WTC11 (cell line): ENCODE measurements at regions not wholly inside any gene's neighbourhood (a gene's known extent, or its start where the extent isn't known, plus 50 kb on each side); places are given as distances from the start of the nearest gene placed in this dataset.

ENCODE experiments used
- ATAC-seq: fragments of 200-7000 bp; cut with Tn5 transposase; 2 replicates; pipeline ENCODE4 v1.10.0; 2021; ENCODE audit warnings: mild to moderate bottlenecking, moderate library complexity
- CTCF ChIA-PET: fragments of 300-600 bp; sonication (Branson Sonifier 250); formaldehyde crosslinking; loops from one replicate; lab custom pipeline; 2021; ENCODE audit warnings: antibody characterized with exemption; lab: Charles Lee
- POLR2A ChIA-PET: fragments of 350-600 bp; sonication (Branson Sonifier 250); formaldehyde crosslinking; loops from one replicate; lab custom pipeline; 2021; ENCODE audit warnings: antibody characterized with exemption; lab: Charles Lee
- DNase-seq: peaks from one replicate; pipeline ENCODE4 v3.0.0; 2021; ENCODE audit warnings: low spot score
- H3K27ac Mint-ChIP-seq: 2 replicates; pipeline ENCODE4 v1.8.0; 2021; ENCODE audit warnings: mixed read lengths
- H3K27me3 Mint-ChIP-seq: 2 replicates; pipeline ENCODE4 v1.8.0; 2021; ENCODE audit warnings: low read depth, mild to moderate bottlenecking, moderate library complexity, mixed read lengths
- H3K36me3 Mint-ChIP-seq: 2 replicates; pipeline ENCODE4 v1.8.0; 2021; ENCODE audit warnings: mixed read lengths
- H3K4me1 Mint-ChIP-seq: 2 replicates; pipeline ENCODE4 v1.8.0; 2022; ENCODE audit warnings: mixed read lengths
- H3K4me3 Mint-ChIP-seq: 2 replicates; pipeline ENCODE4 v1.8.0; 2021; ENCODE audit warnings: mild to moderate bottlenecking, moderate library complexity, mixed read lengths
- H3K9me3 Mint-ChIP-seq: 2 replicates; pipeline ENCODE4 v1.8.0; 2021; ENCODE audit warnings: mixed read lengths
- CREB1 ChIP-seq: sonication (generic); formaldehyde crosslinking; IDR thresholded peaks from 2 replicates; pipeline ENCODE4 v1.8.0; 2023; ENCODE audit warnings: mild to moderate bottlenecking, missing genetic modification reagents
- CREM ChIP-seq: sonication (generic); formaldehyde crosslinking; IDR thresholded peaks from 2 replicates; pipeline ENCODE4 v1.8.1; 2022; ENCODE audit warnings: mild to moderate bottlenecking, missing genetic modification reagents, moderate library complexity
- EMX1 ChIP-seq: fragments of 250-450 bp; sonication (Bioruptor Pico); IDR thresholded peaks from 2 replicates; pipeline ENCODE4 v1.8.0; 2021; ENCODE audit warnings: mild to moderate bottlenecking
- ETV6 ChIP-seq: sonication (generic); formaldehyde crosslinking; IDR thresholded peaks from 2 replicates; pipeline ENCODE4 v1.8.1; 2022; ENCODE audit warnings: mild to moderate bottlenecking, missing genetic modification reagents
- FOXJ3 ChIP-seq: sonication (generic); formaldehyde crosslinking; IDR thresholded peaks from 2 replicates; pipeline ENCODE4 v1.9.0; 2021; ENCODE audit warnings: missing genetic modification reagents, mild to moderate bottlenecking, borderline replicate concordance
- HMGA2 ChIP-seq: fragments of 250-450 bp; sonication (Bioruptor Pico); IDR thresholded peaks from 2 replicates; pipeline ENCODE4 v1.4.0; 2021; ENCODE audit warnings: mild to moderate bottlenecking, moderate library complexity
- JUN ChIP-seq: sonication (generic); formaldehyde crosslinking; IDR thresholded peaks from 2 replicates; pipeline ENCODE4 v1.8.0; 2023; ENCODE audit warnings: mild to moderate bottlenecking, missing genetic modification reagents
- NFE2L1 ChIP-seq: sonication (generic); formaldehyde crosslinking; IDR thresholded peaks from 2 replicates; pipeline ENCODE4 v1.8.1; 2023; ENCODE audit warnings: missing genetic modification reagents
- NR1H2 ChIP-seq: sonication (generic); formaldehyde crosslinking; IDR thresholded peaks from 2 replicates; pipeline ENCODE4 v1.9.0; 2021; ENCODE audit warnings: mild to moderate bottlenecking, moderate library complexity, missing genetic modification reagents
- RORB ChIP-seq: fragments of 250-450 bp; sonication (Bioruptor Pico); IDR thresholded peaks from 2 replicates; pipeline ENCODE4 v1.9.0; 2021; ENCODE audit warnings: mild to moderate bottlenecking
- SMAD3 ChIP-seq: sonication (generic); formaldehyde crosslinking; IDR thresholded peaks from 2 replicates; pipeline ENCODE4 v1.8.0; 2022; ENCODE audit warnings: missing genetic modification reagents, mild to moderate bottlenecking, borderline replicate concordance
- SMAD4 ChIP-seq: sonication (generic); formaldehyde crosslinking; IDR thresholded peaks from 2 replicates; pipeline ENCODE4 v1.8.0; 2022; ENCODE audit warnings: mild to moderate bottlenecking, missing genetic modification reagents
- SOX15 ChIP-seq: fragments of 250-450 bp; sonication (Bioruptor Pico); IDR thresholded peaks from 2 replicates; pipeline ENCODE4 v1.9.0; 2021; ENCODE audit warnings: mild to moderate bottlenecking
- TEAD4 ChIP-seq: sonication (generic); formaldehyde crosslinking; IDR thresholded peaks from 2 replicates; pipeline ENCODE4 v1.8.0; 2022; ENCODE audit warnings: mild to moderate bottlenecking, missing genetic modification reagents
- ZNF138 ChIP-seq: sonication (generic); formaldehyde crosslinking; conservative IDR thresholded peaks from 2 replicates; pipeline ENCODE4 v1.8.1; 2022; ENCODE audit warnings: mild to moderate bottlenecking, moderate library complexity, missing genetic modification reagents
- ZNF232 ChIP-seq: sonication (generic); formaldehyde crosslinking; IDR thresholded peaks from 2 replicates; pipeline ENCODE4 v1.8.0; 2022; ENCODE audit warnings: mild to moderate bottlenecking, missing genetic modification reagents
- ZNF317 ChIP-seq: sonication (generic); formaldehyde crosslinking; IDR thresholded peaks from 2 replicates; pipeline ENCODE4 v1.8.1; 2023; ENCODE audit warnings: low read depth, mild to moderate bottlenecking, moderate library complexity, missing genetic modification reagents, borderline replicate concordance
- ZNF396 ChIP-seq: fragments of 250-450 bp; sonication (Bioruptor Pico); IDR thresholded peaks from 2 replicates; pipeline ENCODE4 v1.8.0; 2021; ENCODE audit warnings: mild to moderate bottlenecking, moderate library complexity, borderline replicate concordance
- TF ChIP-seq, protein P1 (sequence below): sonication (generic); formaldehyde crosslinking; IDR thresholded peaks from 2 replicates; pipeline ENCODE4 v1.8.1; 2023; ENCODE audit warnings: mild to moderate bottlenecking, moderate library complexity, missing genetic modification reagents
- TF ChIP-seq, protein P2 (sequence below): fragments of 250-450 bp; sonication (Bioruptor Pico); conservative IDR thresholded peaks from 2 replicates; pipeline ENCODE4 v1.9.0; 2021; ENCODE audit warnings: mild to moderate bottlenecking
- TF ChIP-seq, protein P3 (sequence below): sonication (generic); formaldehyde crosslinking; IDR thresholded peaks from 2 replicates; pipeline ENCODE4 v1.8.1; 2023; ENCODE audit warnings: mild to moderate bottlenecking, missing genetic modification reagents, moderate library complexity
- TF ChIP-seq, protein P4 (sequence below): sonication (generic); formaldehyde crosslinking; conservative IDR thresholded peaks from 2 replicates; pipeline ENCODE4 v1.8.1; 2022; ENCODE audit warnings: mild to moderate bottlenecking, missing genetic modification reagents
- TF ChIP-seq, protein P5 (sequence below): sonication (generic); formaldehyde crosslinking; IDR thresholded peaks from 2 replicates; pipeline ENCODE4 v1.8.1; 2022; ENCODE audit warnings: low read depth, missing genetic modification reagents, borderline replicate concordance

DNA sequence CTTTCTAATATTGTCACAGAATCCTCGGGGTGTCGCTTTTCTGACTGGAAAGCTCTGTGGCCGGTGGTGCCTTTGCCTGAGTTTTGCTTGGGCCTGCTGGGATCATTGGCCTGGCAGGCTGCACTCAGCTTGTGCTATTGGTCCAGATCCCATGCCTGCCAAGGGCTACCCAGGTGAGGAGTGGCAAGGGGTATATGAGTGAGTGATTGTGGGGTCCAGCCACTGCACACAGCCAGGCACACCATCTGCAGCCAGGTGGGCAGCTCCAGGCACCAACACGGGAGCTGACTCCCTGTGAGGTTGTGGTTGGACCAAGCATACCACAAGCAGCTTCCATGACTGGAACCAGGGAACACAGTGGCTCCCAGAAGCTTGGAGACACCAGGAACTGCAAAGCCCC, 557.2 kb downstream of the SI start:
- POLR2A ChIA-PET, result no interaction called here
- CTCF ChIA-PET, result no interaction called here
- ATAC-seq (no peak), DNase-seq (no peak)
- TF ChIP-seq, protein P1, sequence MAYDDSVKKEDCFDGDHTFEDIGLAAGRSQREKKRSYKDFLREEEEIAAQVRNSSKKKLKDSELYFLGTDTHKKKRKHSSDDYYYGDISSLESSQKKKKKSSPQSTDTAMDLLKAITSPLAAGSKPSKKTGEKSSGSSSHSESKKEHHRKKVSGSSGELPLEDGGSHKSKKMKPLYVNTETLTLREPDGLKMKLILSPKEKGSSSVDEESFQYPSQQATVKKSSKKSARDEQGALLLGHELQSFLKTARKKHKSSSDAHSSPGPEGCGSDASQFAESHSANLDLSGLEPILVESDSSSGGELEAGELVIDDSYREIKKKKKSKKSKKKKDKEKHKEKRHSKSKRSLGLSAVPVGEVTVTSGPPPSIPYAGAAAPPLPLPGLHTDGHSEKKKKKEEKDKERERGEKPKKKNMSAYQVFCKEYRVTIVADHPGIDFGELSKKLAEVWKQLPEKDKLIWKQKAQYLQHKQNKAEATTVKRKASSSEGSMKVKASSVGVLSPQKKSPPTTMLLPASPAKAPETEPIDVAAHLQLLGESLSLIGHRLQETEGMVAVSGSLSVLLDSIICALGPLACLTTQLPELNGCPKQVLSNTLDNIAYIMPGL (CRISPR knock-in tag), result no peak
- TF ChIP-seq SOX15 (CRISPR knock-in tag), result no peak
- TF ChIP-seq, protein P2, sequence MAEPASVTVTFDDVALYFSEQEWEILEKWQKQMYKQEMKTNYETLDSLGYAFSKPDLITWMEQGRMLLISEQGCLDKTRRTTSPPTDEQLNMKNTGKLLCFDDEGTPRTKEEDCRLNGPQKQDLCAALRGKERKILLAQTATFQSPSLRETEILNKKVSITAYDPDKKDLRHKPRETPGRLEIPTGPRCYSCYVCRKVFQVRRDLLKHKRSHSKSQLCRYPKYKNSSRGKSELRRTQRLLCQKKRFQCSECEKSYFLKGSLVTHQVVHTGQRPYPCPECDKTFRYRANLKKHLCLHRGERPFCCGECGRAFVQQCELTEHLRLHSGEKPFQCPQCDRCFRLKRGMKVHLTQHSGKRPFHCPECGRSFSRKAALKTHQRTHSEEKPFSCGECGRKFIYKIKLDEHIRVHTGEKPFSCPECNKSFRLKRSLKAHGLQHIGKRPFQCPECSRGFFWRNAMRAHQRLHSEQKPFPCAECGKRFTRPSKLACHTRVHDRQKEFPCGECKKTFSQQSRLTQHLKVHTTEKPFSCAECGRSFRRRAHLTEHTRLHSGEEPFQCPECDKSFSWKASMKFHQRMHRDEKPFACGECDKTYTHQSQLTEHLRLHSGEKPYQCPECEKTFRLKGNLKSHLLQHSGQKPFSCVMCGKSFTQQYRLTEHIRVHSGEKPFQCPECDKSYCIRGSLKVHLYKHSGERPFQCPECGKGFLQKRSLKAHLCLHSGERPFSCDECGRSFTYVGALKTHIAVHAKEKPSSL (CRISPR knock-in tag), result no peak
- H3K36me3 Mint-ChIP-seq, result no peaks in the 10 kb centered on the region
- H3K27me3 Mint-ChIP-seq, result no peaks in the 10 kb centered on the region
- H3K4me3 Mint-ChIP-seq, result no peak overlapping the region
- H3K9me3 Mint-ChIP-seq, result peaks cover 5% of the 10 kb centered on the region
- H3K27ac Mint-ChIP-seq, result no peak overlapping the region
- H3K4me1 Mint-ChIP-seq, result no peaks in the 10 kb centered on the region

DNA sequence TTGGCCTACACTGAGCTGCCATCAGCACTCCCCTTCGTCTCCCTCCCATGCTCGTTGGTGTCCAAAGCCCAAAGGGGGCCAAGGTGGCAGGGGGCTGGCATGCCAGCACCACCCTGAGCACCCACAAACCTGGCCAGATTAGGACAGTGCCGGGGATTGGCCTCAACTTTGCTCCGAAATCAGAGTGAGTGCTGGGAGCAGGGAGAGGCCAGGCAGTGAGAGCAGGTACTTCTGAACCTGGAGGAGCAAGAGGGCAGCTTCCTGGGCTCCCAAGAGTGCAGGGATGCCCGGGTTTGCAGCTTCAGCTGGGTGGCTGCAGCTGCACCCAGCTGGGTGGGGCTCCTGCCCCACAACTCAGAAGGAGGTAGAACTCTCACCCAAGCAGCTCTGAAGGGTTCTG, 563.0 kb downstream of the SI start:
- no peaks in the 10 kb centered on the region for H3K4me1 Mint-ChIP-seq
- CTCF ChIA-PET, result no interaction called here
- no peak for TF ChIP-seq RORB (CRISPR knock-in tag)
- no peak for TF ChIP-seq SMAD3 (CRISPR knock-in tag)
- no peak for TF ChIP-seq TEAD4 (CRISPR knock-in tag)
- TF ChIP-seq EMX1 (CRISPR knock-in tag), result no peak
- TF ChIP-seq CREM (CRISPR knock-in tag), result no peak
- no peak for TF ChIP-seq ZNF317 (CRISPR knock-in tag)
- no peak for TF ChIP-seq NFE2L1 (CRISPR knock-in tag)
- TF ChIP-seq CREB1 (CRISPR knock-in tag), result no peak
- H3K4me3 Mint-ChIP-seq, result no peak overlapping the region
- no peak for DNase-seq
- no peaks in the 10 kb centered on the region for H3K27me3 Mint-ChIP-seq
- H3K36me3 Mint-ChIP-seq, result no peaks in the 10 kb centered on the region
- H3K27ac Mint-ChIP-seq, result no peak overlapping the region
- ATAC-seq, result no peak
- peaks cover 4% of the 10 kb centered on the region for H3K9me3 Mint-ChIP-seq
- POLR2A ChIA-PET, result no interaction called here

DNA sequence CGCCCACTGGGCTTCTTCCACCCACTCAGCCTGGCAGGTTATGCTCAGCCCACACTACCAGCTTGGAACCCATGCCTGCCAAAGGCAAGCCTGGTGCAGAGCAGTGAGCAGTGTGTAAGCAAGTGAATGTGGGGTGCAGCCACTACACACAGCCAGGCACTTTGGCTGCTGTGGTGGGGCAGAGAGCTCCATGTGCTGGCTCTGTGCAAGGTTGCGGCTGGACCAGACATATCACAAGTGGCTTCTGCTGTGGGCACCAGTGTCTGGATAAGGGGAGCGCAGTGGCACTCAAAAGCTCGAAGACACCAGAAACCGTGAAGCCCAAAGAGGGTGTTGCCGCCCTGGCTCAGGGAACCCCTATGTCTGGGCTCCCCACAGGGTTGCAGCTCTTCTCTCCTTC, 563.7 kb downstream of the SI start:
- DNase-seq (no peak), ATAC-seq (no peak)
- Mint-ChIP-seq H3K4me3 (no peak overlapping the region), H3K27ac (no peak overlapping the region), H3K9me3 (peaks cover 4% of the 10 kb centered on the region), H3K4me1 (no peaks in the 10 kb centered on the region), H3K27me3 (no peaks in the 10 kb centered on the region), H3K36me3 (no peaks in the 10 kb centered on the region)
- ChIA-PET CTCF (no interaction called here), POLR2A (no interaction called here)
- TF ChIP-seq ZNF138 (CRISPR knock-in tag) (no peak), ZNF396 (no peak), HMGA2 (CRISPR knock-in tag) (no peak), NR1H2 (CRISPR knock-in tag) (no peak), JUN (CRISPR knock-in tag) (no peak), SMAD4 (CRISPR knock-in tag) (no peak), ZNF232 (CRISPR knock-in tag) (no peak), ETV6 (no peak), FOXJ3 (CRISPR knock-in tag) (no peak)
- TF ChIP-seq, protein P3, sequence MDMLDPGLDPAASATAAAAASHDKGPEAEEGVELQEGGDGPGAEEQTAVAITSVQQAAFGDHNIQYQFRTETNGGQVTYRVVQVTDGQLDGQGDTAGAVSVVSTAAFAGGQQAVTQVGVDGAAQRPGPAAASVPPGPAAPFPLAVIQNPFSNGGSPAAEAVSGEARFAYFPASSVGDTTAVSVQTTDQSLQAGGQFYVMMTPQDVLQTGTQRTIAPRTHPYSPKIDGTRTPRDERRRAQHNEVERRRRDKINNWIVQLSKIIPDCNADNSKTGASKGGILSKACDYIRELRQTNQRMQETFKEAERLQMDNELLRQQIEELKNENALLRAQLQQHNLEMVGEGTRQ, result no peak
- TF ChIP-seq, protein P4, sequence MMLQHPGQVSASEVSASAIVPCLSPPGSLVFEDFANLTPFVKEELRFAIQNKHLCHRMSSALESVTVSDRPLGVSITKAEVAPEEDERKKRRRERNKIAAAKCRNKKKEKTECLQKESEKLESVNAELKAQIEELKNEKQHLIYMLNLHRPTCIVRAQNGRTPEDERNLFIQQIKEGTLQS (CRISPR knock-in tag), result no peak
- TF ChIP-seq, protein P5, sequence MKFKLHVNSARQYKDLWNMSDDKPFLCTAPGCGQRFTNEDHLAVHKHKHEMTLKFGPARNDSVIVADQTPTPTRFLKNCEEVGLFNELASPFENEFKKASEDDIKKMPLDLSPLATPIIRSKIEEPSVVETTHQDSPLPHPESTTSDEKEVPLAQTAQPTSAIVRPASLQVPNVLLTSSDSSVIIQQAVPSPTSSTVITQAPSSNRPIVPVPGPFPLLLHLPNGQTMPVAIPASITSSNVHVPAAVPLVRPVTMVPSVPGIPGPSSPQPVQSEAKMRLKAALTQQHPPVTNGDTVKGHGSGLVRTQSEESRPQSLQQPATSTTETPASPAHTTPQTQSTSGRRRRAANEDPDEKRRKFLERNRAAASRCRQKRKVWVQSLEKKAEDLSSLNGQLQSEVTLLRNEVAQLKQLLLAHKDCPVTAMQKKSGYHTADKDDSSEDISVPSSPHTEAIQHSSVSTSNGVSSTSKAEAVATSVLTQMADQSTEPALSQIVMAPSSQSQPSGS (CRISPR knock-in tag), result no peak
